SK-N-MC (cell line): ENCODE measurements at regions not wholly inside any gene's neighbourhood (a gene's known extent, or its start where the extent isn't known, plus 50 kb on each side); places are given as distances from the start of the nearest gene placed in this dataset.

ENCODE experiments used
- EZH2 ChIP-seq: fragments of 200-600 bp; sonication (generic); IDR thresholded peaks from one replicate; pipeline ENCODE4 v1.6.1; 2017; ENCODE audit warnings: antibody characterized with exemption
- FOXP2 ChIP-seq: optimal IDR thresholded peaks from 2 replicates; pipeline ENCODE3; 2011; ENCODE audit warnings: mild to moderate bottlenecking, moderate library complexity; ENCODE audit not compliant: insufficient read depth; ENCODE audit errors: extremely low read length, control extremely low read depth
- POLR2AphosphoS5 ChIP-seq: IDR thresholded peaks from 2 replicates; pipeline ENCODE4 v1.6.1; 2012; ENCODE audit warnings: mild to moderate bottlenecking, low read depth, low read length, borderline replicate concordance

DNA sequence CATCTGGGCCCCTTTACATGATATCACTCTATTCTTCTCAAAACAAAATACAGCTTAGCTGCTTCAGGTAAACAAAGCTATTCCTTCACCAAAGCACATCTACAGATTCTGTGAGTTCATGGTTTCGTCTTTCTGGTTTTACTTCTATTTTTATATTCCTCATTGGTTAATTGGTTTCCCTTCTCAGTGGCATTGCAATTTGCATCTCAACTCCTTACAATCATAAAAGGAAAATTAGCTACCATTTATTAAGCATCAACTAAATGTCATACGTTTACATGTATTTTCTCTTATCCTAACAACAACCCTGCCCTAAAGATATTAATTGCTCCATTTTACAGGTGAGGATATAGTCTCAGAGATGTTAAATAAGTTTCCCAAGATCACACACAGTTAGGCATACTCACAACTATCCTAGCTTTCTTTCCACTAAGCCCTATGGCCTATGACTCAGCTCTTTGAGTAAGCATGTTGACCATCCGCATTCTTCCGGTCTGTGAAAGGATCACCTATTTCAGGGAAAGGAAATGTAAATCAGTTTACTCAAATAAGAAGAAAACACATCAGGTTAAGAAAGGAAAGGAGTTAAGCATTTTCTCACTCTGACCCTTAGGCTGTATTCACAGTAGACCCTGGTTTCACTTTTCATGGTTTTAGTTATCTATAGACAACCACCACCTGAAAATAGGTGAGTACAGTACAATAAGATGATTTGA, 146.1 kb downstream of the CAAP1 start:
- TF ChIP-seq EZH2, result no peak
- TF ChIP-seq POLR2AphosphoS5, result no peak
- TF ChIP-seq FOXP2, result no peak
